Natural killer cell treated with Interleukin-12 subunit alpha and Interleukin-12 subunit beta and Interleukin-15 and Interleukin-18, amount 100 ng/mL, for 72 hours (primary cell): ENCODE measurements at regions not wholly inside any gene's neighbourhood (a gene's known extent, or its start where the extent isn't known, plus 50 kb on each side); places are given as distances from the start of the nearest gene placed in this dataset.
A peak's percentile ranks its signal among the peaks of the same experiment; 100 is the strongest.

Experiments used
- ATAC-seq, 2 donors: fragments of 150-1000 bp; cut with Tn5 transposase in 1 of 2; sonication (Bioruptor Pico), chemical (Tn5 transposase) in 1 of 2; 2 replicates each; pipeline ENCODE4 v1.10.0; 2021
- DNase-seq: peaks from one replicate; pipeline ENCODE4 v3.0.0; 2022; ENCODE audit warnings: low spot score
- H3K27ac Mint-ChIP-seq, 2 donors: 1 replicate in 1 of 2; 2 replicates in 1 of 2; pipeline ENCODE4 v1.8.0; 2022; ENCODE audit warnings: mixed read lengths in 2 of 2, mild to moderate bottlenecking in 1 of 2, moderate library complexity in 1 of 2
- H3K27me3 Mint-ChIP-seq, 2 donors: 1 replicate in 1 of 2; 2 replicates in 1 of 2; pipeline ENCODE4 v1.8.0; 2022; ENCODE audit warnings: mixed read lengths in 2 of 2
- H3K36me3 Mint-ChIP-seq: one replicate; pipeline ENCODE4 v1.8.0; 2022; ENCODE audit warnings: mixed read lengths
- H3K4me1 Mint-ChIP-seq, 2 donors: 1 replicate in 1 of 2; 2 replicates in 1 of 2; pipeline ENCODE4 v1.8.0; 2022; ENCODE audit warnings: low read depth in 2 of 2, mixed read lengths in 2 of 2, mild to moderate bottlenecking in 1 of 2
- H3K4me3 Mint-ChIP-seq: one replicate; pipeline ENCODE4 v1.8.0; 2022; ENCODE audit warnings: mixed read lengths
- H3K9me3 Mint-ChIP-seq: 2 replicates; pipeline ENCODE4 v1.8.0; 2022; ENCODE audit warnings: mixed read lengths

DNA sequence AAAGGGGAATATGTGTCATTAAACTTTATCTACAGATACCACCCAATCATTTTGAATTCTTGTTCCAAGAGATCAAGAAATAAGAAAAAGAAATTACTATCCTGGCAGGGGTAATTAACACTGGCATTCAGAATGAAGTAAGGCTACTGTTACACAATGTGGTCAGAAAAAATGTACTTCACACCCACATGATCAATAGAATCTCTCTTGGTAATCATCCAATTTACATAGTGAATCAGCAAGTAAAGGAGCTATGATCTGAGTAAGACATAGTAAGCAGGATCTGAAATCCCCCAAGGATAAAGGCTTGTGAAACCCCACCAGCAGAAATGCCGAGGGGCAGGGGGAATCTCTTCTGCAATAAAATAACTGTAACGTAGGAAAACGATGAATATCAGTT is 466.5 kb downstream of the FAM181B start:
- no peaks in the 10 kb centered on the region for H3K27me3 Mint-ChIP-seq
- ATAC-seq (no peak), DNase-seq (no peak)
- no peaks in the 10 kb centered on the region for H3K36me3 Mint-ChIP-seq
- H3K4me3 Mint-ChIP-seq, result no peak overlapping the region
- no peaks in the 10 kb centered on the region for H3K4me1 Mint-ChIP-seq
- no peak overlapping the region for H3K27ac Mint-ChIP-seq
- H3K9me3 Mint-ChIP-seq, result peaks cover 6% of the 10 kb centered on the region

DNA sequence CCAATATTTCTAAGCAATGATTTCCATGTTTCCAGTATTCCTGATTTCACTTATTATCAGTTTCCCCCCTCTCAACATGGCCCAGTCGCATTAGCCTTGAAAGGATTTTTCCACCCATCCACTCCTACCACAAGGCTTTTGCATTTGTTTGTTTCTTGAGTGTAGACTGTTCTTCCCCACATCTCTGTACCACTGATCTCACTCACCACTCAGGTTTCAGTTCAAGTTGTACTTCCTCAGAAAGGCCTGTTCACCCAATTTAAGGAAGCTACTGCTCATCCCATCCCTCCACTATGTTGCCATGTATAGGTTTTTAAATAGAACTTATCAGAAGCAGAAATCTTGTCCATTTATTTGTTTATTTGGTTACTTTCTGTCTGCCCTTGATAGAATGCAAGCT is 472.3 kb downstream of the FAM181B start:
- Mint-ChIP-seq H3K36me3 (no peaks in the 10 kb centered on the region), H3K27me3 (no peaks in the 10 kb centered on the region), H3K4me1 (no peaks in the 10 kb centered on the region), H3K4me3 (no peak overlapping the region), H3K9me3 (no peaks in the 10 kb centered on the region), H3K27ac (no peak overlapping the region)
- ATAC-seq, result no peak
- no peak for DNase-seq

DNA sequence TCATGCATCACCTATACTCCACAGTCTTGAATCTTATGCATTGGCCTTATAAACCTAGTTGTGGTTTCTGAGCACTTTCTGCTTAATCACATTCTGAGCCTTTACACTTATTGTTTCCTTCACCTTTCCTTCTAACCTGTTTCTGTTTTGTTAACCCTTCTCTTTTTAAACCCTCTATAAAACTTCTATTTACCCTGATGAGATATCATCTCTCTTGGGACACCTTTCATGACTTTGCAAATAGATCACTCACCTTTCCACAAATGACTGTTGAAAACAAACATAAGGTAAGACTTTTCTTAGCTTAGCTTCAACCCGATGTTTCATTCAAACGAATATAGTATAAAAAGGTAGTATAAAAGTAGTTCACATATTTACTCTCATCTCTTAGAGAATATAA is 483.6 kb downstream of the FAM181B start:
- ATAC-seq (no peak), DNase-seq (no peak)
- peaks cover 6% of the 10 kb centered on the region for H3K9me3 Mint-ChIP-seq
- no peak overlapping the region for H3K27ac Mint-ChIP-seq
- H3K4me3 Mint-ChIP-seq, result no peak overlapping the region
- no peaks in the 10 kb centered on the region for H3K36me3 Mint-ChIP-seq
- no peaks in the 10 kb centered on the region for H3K4me1 Mint-ChIP-seq
- H3K27me3 Mint-ChIP-seq, result no peaks in the 10 kb centered on the region

GRCh38 chr11:82246926-82247325 is 486.7 kb downstream of the FAM181B start:
- peaks cover 8% of the 10 kb centered on the region for H3K9me3 Mint-ChIP-seq
- no peaks in the 10 kb centered on the region for H3K27me3 Mint-ChIP-seq
- no peak overlapping the region for H3K4me3 Mint-ChIP-seq
- ATAC-seq (no peak), DNase-seq (no peak)
- no peaks in the 10 kb centered on the region for H3K36me3 Mint-ChIP-seq
- no peak overlapping the region for H3K27ac Mint-ChIP-seq
- no peaks in the 10 kb centered on the region for H3K4me1 Mint-ChIP-seq

GRCh38 chr11:82239498-82239897 is 494.2 kb downstream of the FAM181B start:
- H3K4me3 Mint-ChIP-seq, result no peak overlapping the region
- peaks cover 6% of the 10 kb centered on the region for H3K9me3 Mint-ChIP-seq
- DNase-seq (no peak), ATAC-seq (peak in 1 of 2 donors; percentile 38)
- no peak overlapping the region for H3K27ac Mint-ChIP-seq
- H3K36me3 Mint-ChIP-seq, result no peaks in the 10 kb centered on the region
- no peaks in the 10 kb centered on the region for H3K27me3 Mint-ChIP-seq
- H3K4me1 Mint-ChIP-seq, result no peaks in the 10 kb centered on the region

- H3K36me3 Mint-ChIP-seq, result no peaks in the 10 kb centered on the region
- H3K27me3 Mint-ChIP-seq, result no peaks in the 10 kb centered on the region
- H3K27ac Mint-ChIP-seq, result no peak overlapping the region
- H3K4me1 Mint-ChIP-seq, result no peaks in the 10 kb centered on the region
- no peak overlapping the region for H3K4me3 Mint-ChIP-seq
- ATAC-seq (no peak), DNase-seq (no peak)
- H3K9me3 Mint-ChIP-seq, result peaks cover 3% of the 10 kb centered on the region
These were observed 499.4 kb downstream of the FAM181B start for GRCh38 chr11:82234256-82234655.

DNA sequence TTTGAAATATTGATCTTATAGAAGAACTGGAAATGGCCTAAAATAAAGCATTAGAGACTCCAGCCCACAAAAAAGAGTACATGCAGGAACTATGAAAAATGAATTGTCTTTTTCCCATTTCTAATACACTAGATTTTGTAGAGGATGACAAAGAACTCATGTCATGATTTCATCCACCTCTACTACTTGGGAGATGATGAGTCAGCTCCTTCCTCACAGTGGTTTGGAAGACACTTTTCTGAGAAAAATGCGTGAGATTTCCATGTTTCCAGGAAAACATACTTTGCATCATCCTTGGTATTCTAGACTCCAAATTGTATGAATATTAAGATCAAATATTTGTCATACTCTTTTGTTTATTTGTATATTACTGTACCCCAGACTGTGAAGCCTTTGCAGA is 500.5 kb downstream of the FAM181B start:
- DNase-seq (no peak), ATAC-seq (no peak)
- Mint-ChIP-seq H3K4me3 (no peak overlapping the region), H3K9me3 (peaks cover 3% of the 10 kb centered on the region), H3K4me1 (no peaks in the 10 kb centered on the region), H3K27ac (no peak overlapping the region), H3K36me3 (no peaks in the 10 kb centered on the region), H3K27me3 (no peaks in the 10 kb centered on the region)

GRCh38 chr11:82229341-82229740 is 504.3 kb downstream of the FAM181B start:
- Mint-ChIP-seq H3K36me3 (no peaks in the 10 kb centered on the region), H3K27me3 (no peaks in the 10 kb centered on the region), H3K9me3 (peaks cover 3% of the 10 kb centered on the region), H3K4me1 (no peaks in the 10 kb centered on the region), H3K4me3 (no peak overlapping the region), H3K27ac (no peak overlapping the region)
- ATAC-seq, result no peak
- no peak for DNase-seq

DNA sequence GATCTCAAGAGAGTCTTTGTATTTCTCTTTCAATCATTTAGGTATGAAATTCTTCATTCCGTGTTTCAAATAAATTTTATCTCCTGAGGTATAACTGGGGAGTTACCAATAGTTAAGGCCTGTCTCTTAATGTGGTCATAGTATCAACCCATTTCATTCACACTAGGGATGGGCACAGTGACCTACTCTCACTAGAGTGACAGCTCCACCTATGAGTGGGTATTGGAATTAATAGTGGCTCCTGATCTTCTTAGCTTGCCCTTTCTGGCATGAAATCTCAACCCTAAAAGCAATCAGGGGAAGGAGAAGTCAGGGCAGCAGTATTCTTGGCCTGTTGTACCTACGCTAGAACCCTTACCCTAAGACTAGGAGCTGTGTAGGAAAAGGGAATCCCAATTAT is 507.7 kb downstream of the FAM181B start:
- H3K9me3 Mint-ChIP-seq, result peaks cover 6% of the 10 kb centered on the region
- ATAC-seq (no peak), DNase-seq (no peak)
- no peaks in the 10 kb centered on the region for H3K4me1 Mint-ChIP-seq
- H3K36me3 Mint-ChIP-seq, result no peaks in the 10 kb centered on the region
- no peak overlapping the region for H3K27ac Mint-ChIP-seq
- no peaks in the 10 kb centered on the region for H3K27me3 Mint-ChIP-seq
- H3K4me3 Mint-ChIP-seq, result no peak overlapping the region

GRCh38 chr11:82225502-82225901 is 508.2 kb downstream of the FAM181B start:
- ATAC-seq (no peak), DNase-seq (no peak)
- Mint-ChIP-seq H3K4me1 (no peaks in the 10 kb centered on the region), H3K4me3 (no peak overlapping the region), H3K36me3 (no peaks in the 10 kb centered on the region), H3K9me3 (peaks cover 6% of the 10 kb centered on the region), H3K27me3 (no peaks in the 10 kb centered on the region), H3K27ac (no peak overlapping the region)

DNA sequence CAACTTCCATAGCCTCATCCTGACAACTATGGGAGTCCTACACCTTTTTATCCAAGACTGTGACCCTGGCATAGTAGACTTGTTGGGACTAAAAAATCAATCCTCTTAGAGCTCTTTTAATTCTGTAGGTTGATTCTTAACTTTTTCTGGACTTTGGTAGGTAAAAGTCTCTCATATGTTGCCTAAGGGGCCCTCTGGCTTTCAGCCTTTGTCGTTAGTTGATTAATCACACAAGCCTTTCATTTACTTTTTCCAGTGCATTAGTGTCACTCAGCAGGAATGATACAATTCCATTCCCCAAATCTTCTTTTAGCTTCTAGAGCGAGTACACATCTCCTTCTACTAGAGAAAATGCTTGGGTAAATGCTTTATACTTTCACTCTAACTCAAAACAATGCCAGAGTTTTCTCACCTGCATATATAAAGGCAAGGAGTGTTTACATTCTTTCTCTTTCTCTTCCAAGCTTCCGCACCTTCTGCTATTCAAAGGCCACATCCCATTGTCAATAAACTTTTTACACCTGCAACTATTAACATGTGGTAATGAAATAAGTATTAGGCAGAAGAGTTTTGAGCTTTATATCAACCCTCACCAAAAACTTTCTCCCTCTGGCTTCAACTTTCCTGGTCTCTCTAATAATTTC is 516.6 kb downstream of the FAM181B start:
- Mint-ChIP-seq H3K27ac (no peak overlapping the region), H3K4me1 (no peaks in the 10 kb centered on the region), H3K4me3 (no peak overlapping the region), H3K36me3 (no peaks in the 10 kb centered on the region), H3K9me3 (no peaks in the 10 kb centered on the region), H3K27me3 (no peaks in the 10 kb centered on the region)
- ATAC-seq (no peak), DNase-seq (no peak)

DNA sequence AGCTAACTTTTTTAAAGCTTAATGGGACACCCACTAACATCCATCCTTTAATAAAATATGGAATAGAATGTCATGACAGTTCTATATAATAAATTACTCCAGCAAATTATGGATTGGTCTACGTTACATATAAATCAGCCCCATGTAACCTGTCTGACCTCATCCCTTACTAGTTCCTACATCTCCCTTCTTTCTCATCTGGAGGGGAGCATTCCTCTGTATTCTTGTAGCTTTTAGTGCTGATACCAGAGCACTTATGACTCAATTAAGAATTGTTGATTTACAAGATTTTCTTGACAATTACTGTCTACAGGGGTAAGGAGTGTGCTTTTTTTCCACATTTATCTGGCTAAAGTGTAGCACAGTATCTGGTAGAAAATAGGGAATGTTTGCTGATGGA is 523.7 kb downstream of the FAM181B start:
- no peaks in the 10 kb centered on the region for H3K27me3 Mint-ChIP-seq
- ATAC-seq (no peak), DNase-seq (no peak)
- H3K27ac Mint-ChIP-seq, result no peak overlapping the region
- H3K9me3 Mint-ChIP-seq, result no peaks in the 10 kb centered on the region
- no peak overlapping the region for H3K4me3 Mint-ChIP-seq
- H3K36me3 Mint-ChIP-seq, result no peaks in the 10 kb centered on the region
- H3K4me1 Mint-ChIP-seq, result no peaks in the 10 kb centered on the region

DNA sequence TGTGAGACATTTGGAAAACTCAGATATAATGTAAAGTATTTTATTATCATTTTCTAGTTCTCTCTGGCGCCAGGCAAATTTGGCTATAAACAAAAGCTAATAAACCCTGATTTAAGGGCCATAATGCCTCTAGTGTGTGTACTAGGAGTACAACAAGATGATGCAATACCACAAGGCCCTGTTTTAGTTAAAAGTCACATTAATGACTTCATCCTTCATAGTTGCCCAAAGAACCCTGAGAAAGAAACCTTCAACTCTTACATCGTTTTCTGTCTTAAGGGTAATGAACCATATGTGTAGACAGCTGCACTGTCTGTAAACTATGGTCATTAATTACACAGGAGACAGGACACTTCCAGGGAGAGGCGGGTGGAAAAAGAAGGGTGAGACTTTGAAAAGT is 538.4 kb downstream of the FAM181B start:
- no peak overlapping the region for H3K4me3 Mint-ChIP-seq
- peaks cover 13% of the 10 kb centered on the region for H3K9me3 Mint-ChIP-seq
- no peak for ATAC-seq
- no peak for DNase-seq
- no peaks in the 10 kb centered on the region for H3K4me1 Mint-ChIP-seq
- H3K27me3 Mint-ChIP-seq, result no peaks in the 10 kb centered on the region
- no peak overlapping the region for H3K27ac Mint-ChIP-seq
- no peaks in the 10 kb centered on the region for H3K36me3 Mint-ChIP-seq

DNA sequence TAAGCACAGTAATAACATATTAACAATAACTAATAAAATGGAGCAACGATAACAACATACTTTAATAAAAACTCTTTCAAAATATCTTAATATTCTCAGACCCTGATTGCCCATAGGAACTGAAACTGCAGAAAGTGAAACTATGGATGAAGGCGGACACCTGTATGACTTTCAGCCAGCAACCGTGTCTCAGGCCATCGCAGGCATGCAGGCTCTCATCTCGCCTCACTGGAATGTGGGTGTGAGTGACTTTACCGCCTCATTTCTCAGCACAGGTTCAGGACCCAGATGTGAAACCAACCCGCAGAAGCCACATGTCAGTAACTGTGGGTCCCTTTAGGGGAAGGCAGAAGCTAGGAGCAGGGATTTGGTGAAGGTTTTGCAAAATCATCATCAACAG is 539.1 kb downstream of the FAM181B start:
- H3K4me3 Mint-ChIP-seq, result no peak overlapping the region
- no peak overlapping the region for H3K27ac Mint-ChIP-seq
- no peak for ATAC-seq

DNA sequence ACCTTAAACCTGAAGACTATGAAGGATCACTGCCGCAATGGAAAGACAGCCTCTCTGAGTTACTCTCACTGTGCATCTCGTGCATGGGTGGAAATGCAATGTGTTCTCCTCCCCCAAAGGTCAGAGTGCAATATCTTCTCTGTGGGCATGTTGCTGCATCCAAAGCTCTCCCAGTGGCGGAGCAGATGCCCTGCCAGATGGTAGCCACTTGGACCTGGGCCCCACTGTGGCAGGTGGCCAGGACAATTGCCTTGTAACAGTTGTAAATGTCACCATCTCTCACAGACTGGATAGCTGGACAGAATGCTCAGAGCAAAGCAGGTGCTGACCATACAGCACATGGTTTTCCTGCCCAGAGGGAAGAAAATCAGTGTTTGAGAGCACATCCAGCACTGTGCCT is 542.0 kb downstream of the FAM181B start:
- Mint-ChIP-seq H3K36me3 (no peaks in the 10 kb centered on the region), H3K27ac (no peak overlapping the region), H3K4me1 (no peaks in the 10 kb centered on the region)

More for the DNA sequence above, 539.1 kb downstream of the FAM181B start:
- no peak for DNase-seq
- H3K36me3 Mint-ChIP-seq, result no peaks in the 10 kb centered on the region
- no peaks in the 10 kb centered on the region for H3K4me1 Mint-ChIP-seq
- no peaks in the 10 kb centered on the region for H3K27me3 Mint-ChIP-seq
- H3K9me3 Mint-ChIP-seq, result peaks cover 14% of the 10 kb centered on the region

More for the DNA sequence above, 542.0 kb downstream of the FAM181B start:
- no peak for ATAC-seq
- peaks cover 18% of the 10 kb centered on the region for H3K9me3 Mint-ChIP-seq
- no peak overlapping the region for H3K4me3 Mint-ChIP-seq
- DNase-seq, result no peak
- H3K27me3 Mint-ChIP-seq, result no peaks in the 10 kb centered on the region
